ENCODE measurements at regions not wholly inside any gene's neighbourhood (a gene's known extent, or its start where the extent isn't known, plus 50 kb on each side); places are given as distances from the start of the nearest gene placed in this dataset.

DNA sequence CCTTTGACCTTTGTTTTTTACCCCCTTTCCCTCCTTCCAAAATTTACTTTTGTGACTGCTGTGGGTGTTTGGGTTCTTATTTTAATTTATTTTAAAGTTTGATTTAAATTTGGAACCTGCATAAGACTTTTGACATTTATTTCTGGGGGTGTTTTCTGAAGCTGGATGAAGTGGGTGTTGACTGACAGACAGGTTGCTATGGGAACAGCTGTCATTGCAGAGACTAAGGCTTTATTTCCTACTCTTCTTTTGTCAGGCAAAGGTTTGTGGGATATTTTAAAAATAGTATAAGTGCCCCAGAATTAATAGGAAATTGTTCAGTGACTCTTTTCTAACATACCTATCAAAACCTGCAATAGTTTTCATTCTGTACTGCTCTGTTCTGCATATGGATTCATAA lies 290.8 kb upstream of the ESRRG start:
- Mint-ChIP-seq H3K9me3 (peaks cover 0 to under 1% (median 0%) of the 10 kb centered on the region in 5 donors), H3K4me3 (no peak overlapping the region), H3K36me3 (no peaks in the 10 kb centered on the region), H3K4me1 (no peaks in the 10 kb centered on the region), H3K27me3 (no peaks in the 10 kb centered on the region), H3K27ac (no peak overlapping the region)
- Histone ChIP-seq H3K36me3 (ENCODE audit: insufficient read depth, low read length) (no peaks in the 10 kb centered on the region), H3K9me3 (ENCODE audit: low read length) (no peaks in the 10 kb centered on the region), H3K4me1 (ENCODE audit: insufficient read depth, low read length) (no peaks in the 10 kb centered on the region), H3K4me3 (ENCODE audit: low read length) (no peak overlapping the region), H3K27me3 (ENCODE audit: insufficient read depth, low read length, poor library complexity, severe bottlenecking) (no peaks in the 10 kb centered on the region), H3K27ac (ENCODE audit: low read depth, low read length) (no peak overlapping the region)
- ChIA-PET CTCF (no interaction called here), POLR2A (no interaction called here)
- no peak for DNase-seq

GRCh38 chr1:217012659-217013058 lies 289.4 kb upstream of the ESRRG start:
- Mint-ChIP-seq H3K27ac (no peak overlapping the region), H3K27me3 (no peaks in the 10 kb centered on the region), H3K4me3 (no peak overlapping the region), H3K4me1 (no peaks in the 10 kb centered on the region), H3K9me3 (peaks cover 0 to 5% (median 0%) of the 10 kb centered on the region in 5 donors), H3K36me3 (no peaks in the 10 kb centered on the region)
- H3K4me1 ChIP-seq (ENCODE audit: insufficient read depth, low read length): no peaks in the 10 kb centered on the region
- CTCF ChIA-PET: no interaction called here
- H3K4me3 ChIP-seq (ENCODE audit: low read length): no peak overlapping the region
- POLR2A ChIA-PET: no interaction called here
- no peaks in the 10 kb centered on the region for H3K27me3 ChIP-seq (ENCODE audit: insufficient read depth, low read length, poor library complexity, severe bottlenecking)
- no peaks in the 10 kb centered on the region for H3K36me3 ChIP-seq (ENCODE audit: insufficient read depth, low read length)
- no peak overlapping the region for H3K27ac ChIP-seq (ENCODE audit: low read depth, low read length)
- no peak for DNase-seq
- no peaks in the 10 kb centered on the region for H3K9me3 ChIP-seq (ENCODE audit: low read length)

DNA sequence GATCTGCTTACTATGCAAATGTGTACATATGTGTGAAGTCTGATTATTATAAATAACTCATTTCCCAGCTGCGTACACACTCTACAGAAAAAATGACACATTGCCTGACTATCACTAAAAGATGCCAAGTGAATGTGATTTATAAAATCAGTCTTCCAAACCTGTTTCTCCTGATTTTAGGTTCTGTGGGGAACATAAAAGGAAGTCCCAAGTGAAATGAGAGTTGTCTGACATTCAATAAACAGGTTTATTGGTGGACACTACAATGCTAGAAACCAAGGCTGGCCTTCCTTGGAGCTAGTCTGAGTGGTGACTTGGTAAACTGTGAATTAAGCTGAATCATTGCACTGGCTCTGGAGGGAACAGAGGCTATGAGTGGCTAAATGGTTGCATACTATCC lies 287.9 kb upstream of the ESRRG start:
- no peaks in the 10 kb centered on the region for H3K4me1 Mint-ChIP-seq
- Histone ChIP-seq H3K4me3 (ENCODE audit: low read length) (no peak overlapping the region), H3K36me3 (ENCODE audit: insufficient read depth, low read length) (no peaks in the 10 kb centered on the region), H3K27me3 (ENCODE audit: insufficient read depth, low read length, poor library complexity, severe bottlenecking) (no peaks in the 10 kb centered on the region), H3K9me3 (ENCODE audit: low read length) (no peaks in the 10 kb centered on the region), H3K4me1 (ENCODE audit: insufficient read depth, low read length) (no peaks in the 10 kb centered on the region), H3K27ac (ENCODE audit: low read depth, low read length) (no peak overlapping the region)
- H3K27ac Mint-ChIP-seq: no peak overlapping the region
- no peaks in the 10 kb centered on the region for H3K36me3 Mint-ChIP-seq
- DNase-seq: no peak
- ChIA-PET CTCF (no interaction called here), POLR2A (no interaction called here)
- no peaks in the 10 kb centered on the region for H3K27me3 Mint-ChIP-seq
- no peak overlapping the region for H3K4me3 Mint-ChIP-seq
- H3K9me3 Mint-ChIP-seq: peaks cover 0 to 5% (median 0%) of the 10 kb centered on the region in 5 donors

DNA sequence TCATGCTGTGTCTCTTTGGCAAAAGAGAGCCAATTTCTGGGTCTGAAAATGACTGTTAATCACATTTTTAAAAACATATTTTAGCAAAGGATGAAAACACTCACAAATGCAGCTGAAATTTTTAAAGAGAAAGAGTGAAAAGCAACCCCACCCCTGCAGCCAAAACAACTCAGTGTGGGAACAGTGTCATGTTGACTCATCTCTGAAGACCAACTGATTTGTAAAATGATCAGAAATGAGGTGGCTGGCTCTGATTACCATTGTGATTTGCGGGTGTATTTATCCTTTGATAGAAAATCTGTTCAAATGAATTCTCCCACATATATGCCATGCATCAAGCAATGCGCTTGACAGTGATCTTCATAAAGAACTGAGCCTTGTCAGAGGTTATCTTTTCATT lies 287.0 kb upstream of the ESRRG start:
- POLR2A ChIA-PET: no interaction called here
- H3K27me3 ChIP-seq (ENCODE audit: insufficient read depth, low read length, poor library complexity, severe bottlenecking): no peaks in the 10 kb centered on the region
- DNase-seq: no peak
- H3K9me3 ChIP-seq (ENCODE audit: low read length): no peaks in the 10 kb centered on the region
- Mint-ChIP-seq H3K9me3 (peaks cover 0 to 5% (median 0%) of the 10 kb centered on the region in 5 donors), H3K4me1 (no peaks in the 10 kb centered on the region), H3K27me3 (no peaks in the 10 kb centered on the region), H3K27ac (no peak overlapping the region), H3K36me3 (no peaks in the 10 kb centered on the region), H3K4me3 (no peak overlapping the region)
- no peaks in the 10 kb centered on the region for H3K4me1 ChIP-seq (ENCODE audit: insufficient read depth, low read length)
- no peaks in the 10 kb centered on the region for H3K36me3 ChIP-seq (ENCODE audit: insufficient read depth, low read length)
- H3K4me3 ChIP-seq (ENCODE audit: low read length): no peak overlapping the region
- CTCF ChIA-PET: no interaction called here
- no peak overlapping the region for H3K27ac ChIP-seq (ENCODE audit: low read depth, low read length)

- no peaks in the 10 kb centered on the region for H3K36me3 ChIP-seq (ENCODE audit: insufficient read depth, low read length)
- Mint-ChIP-seq H3K27ac (no peak overlapping the region), H3K4me1 (no peaks in the 10 kb centered on the region), H3K4me3 (no peak overlapping the region), H3K27me3 (no peaks in the 10 kb centered on the region), H3K9me3 (peaks cover 0 to 5% (median 0%) of the 10 kb centered on the region in 5 donors), H3K36me3 (no peaks in the 10 kb centered on the region)
- H3K9me3 ChIP-seq (ENCODE audit: low read length): no peaks in the 10 kb centered on the region
- H3K4me3 ChIP-seq (ENCODE audit: low read length): no peak overlapping the region
- no peak overlapping the region for H3K27ac ChIP-seq (ENCODE audit: low read depth, low read length)
- POLR2A ChIA-PET: no interaction called here
- DNase-seq: no peak
- no peaks in the 10 kb centered on the region for H3K27me3 ChIP-seq (ENCODE audit: insufficient read depth, low read length, poor library complexity, severe bottlenecking)
- no peaks in the 10 kb centered on the region for H3K4me1 ChIP-seq (ENCODE audit: insufficient read depth, low read length)
- CTCF ChIA-PET: no interaction called here
These were observed 286.1 kb upstream of the ESRRG start for GRCh38 chr1:217009376-217009775.

DNA sequence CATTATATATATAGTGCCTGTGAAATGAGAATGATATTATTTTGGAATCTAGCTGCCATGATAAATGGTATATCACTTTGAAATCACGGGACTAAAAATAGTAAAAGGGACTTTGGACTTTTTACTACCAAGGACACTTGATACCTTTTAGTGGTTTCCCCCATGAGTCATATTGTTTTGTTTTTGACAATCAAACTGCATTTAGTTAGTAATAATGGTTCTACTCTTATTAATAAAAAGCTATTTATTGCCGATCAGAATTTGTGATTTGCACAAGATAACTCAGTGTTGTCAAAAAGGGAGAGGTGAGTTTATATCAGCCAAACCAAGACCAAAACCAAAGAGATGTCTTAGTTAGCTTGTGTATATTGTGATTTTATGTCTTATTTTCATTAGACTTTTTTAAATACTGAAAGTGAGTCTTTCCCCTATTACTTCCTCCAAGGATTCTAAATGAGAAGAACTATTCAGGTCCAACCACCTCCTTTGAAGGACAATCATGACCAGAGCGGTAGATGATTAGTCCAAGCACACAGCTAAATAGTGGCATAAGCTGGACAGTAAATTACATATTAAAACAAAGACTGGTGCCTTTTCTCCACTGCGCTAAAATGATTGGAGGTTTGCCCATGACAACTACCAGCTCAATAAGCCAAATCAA lies 281.7 kb upstream of the ESRRG start:
- Mint-ChIP-seq H3K27ac (no peak overlapping the region), H3K36me3 (no peaks in the 10 kb centered on the region), H3K27me3 (no peaks in the 10 kb centered on the region), H3K4me1 (no peaks in the 10 kb centered on the region), H3K4me3 (no peak overlapping the region), H3K9me3 (peaks cover 0 to 9% (median 4%) of the 10 kb centered on the region in 5 donors)
- H3K27me3 ChIP-seq (ENCODE audit: insufficient read depth, low read length, poor library complexity, severe bottlenecking): no peaks in the 10 kb centered on the region
- no peaks in the 10 kb centered on the region for H3K36me3 ChIP-seq (ENCODE audit: insufficient read depth, low read length)
- H3K9me3 ChIP-seq (ENCODE audit: low read length): no peaks in the 10 kb centered on the region
- POLR2A ChIA-PET: no interaction called here
- H3K4me1 ChIP-seq (ENCODE audit: insufficient read depth, low read length): no peaks in the 10 kb centered on the region
- no peak for DNase-seq
- H3K4me3 ChIP-seq (ENCODE audit: low read length): no peak overlapping the region
- CTCF ChIA-PET: no interaction called here
- no peak overlapping the region for H3K27ac ChIP-seq (ENCODE audit: low read depth, low read length)

DNA sequence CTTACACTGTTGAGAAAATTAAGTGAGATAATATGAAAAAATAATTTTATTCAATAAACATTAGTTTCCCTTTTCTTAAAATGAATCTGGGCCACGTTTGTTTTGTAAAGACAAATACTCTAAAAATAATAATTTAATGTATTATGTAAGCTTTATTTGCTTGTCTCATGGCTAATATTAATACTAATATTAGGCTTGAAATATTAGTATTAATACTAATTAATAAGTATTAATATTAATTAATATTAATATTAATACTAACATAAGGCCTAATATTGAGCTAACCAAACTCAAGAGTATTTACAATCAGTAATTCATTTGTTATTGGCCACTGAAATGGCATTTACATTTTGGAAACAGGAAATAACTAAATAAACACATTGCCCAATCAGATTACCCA lies 280.1 kb upstream of the ESRRG start:
- no peaks in the 10 kb centered on the region for H3K9me3 ChIP-seq (ENCODE audit: low read length)
- ChIA-PET CTCF (no interaction called here), POLR2A (no interaction called here)
- Mint-ChIP-seq H3K4me1 (no peaks in the 10 kb centered on the region), H3K27ac (no peak overlapping the region), H3K9me3 (peaks cover 0 to 13% (median 3%) of the 10 kb centered on the region in 5 donors), H3K36me3 (no peaks in the 10 kb centered on the region), H3K27me3 (no peaks in the 10 kb centered on the region), H3K4me3 (no peak overlapping the region)
- H3K4me1 ChIP-seq (ENCODE audit: insufficient read depth, low read length): no peaks in the 10 kb centered on the region
- no peak overlapping the region for H3K4me3 ChIP-seq (ENCODE audit: low read length)
- H3K36me3 ChIP-seq (ENCODE audit: insufficient read depth, low read length): no peaks in the 10 kb centered on the region
- H3K27me3 ChIP-seq (ENCODE audit: insufficient read depth, low read length, poor library complexity, severe bottlenecking): no peaks in the 10 kb centered on the region
- DNase-seq: no peak
- no peak overlapping the region for H3K27ac ChIP-seq (ENCODE audit: low read depth, low read length)

DNA sequence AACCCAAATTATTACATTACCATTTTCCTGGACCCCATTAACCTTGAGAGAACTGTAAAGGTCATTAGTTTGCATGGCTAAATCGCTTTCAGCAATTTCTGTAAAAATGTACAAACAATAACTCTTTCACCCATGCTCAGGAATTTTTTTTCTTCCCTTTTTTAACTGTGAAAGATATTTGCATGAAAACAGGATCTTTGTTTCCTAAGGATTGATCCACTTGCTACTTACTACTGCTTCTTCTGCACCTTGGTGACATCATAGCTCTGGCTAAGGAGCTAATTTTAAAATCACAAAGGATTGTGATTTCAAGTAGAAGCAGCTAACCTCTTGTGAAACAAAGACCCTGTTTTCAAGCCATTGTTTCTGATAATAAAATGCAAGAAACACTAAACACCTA lies 274.6 kb upstream of the ESRRG start:
- H3K4me3 Mint-ChIP-seq: no peak overlapping the region
- Histone ChIP-seq H3K36me3 (ENCODE audit: insufficient read depth, low read length) (no peaks in the 10 kb centered on the region), H3K4me3 (ENCODE audit: low read length) (no peak overlapping the region), H3K27ac (ENCODE audit: low read depth, low read length) (no peak overlapping the region), H3K9me3 (ENCODE audit: low read length) (no peaks in the 10 kb centered on the region), H3K4me1 (ENCODE audit: insufficient read depth, low read length) (no peaks in the 10 kb centered on the region), H3K27me3 (ENCODE audit: insufficient read depth, low read length, poor library complexity, severe bottlenecking) (no peaks in the 10 kb centered on the region)
- CTCF ChIA-PET: no interaction called here
- no peaks in the 10 kb centered on the region for H3K27me3 Mint-ChIP-seq
- H3K36me3 Mint-ChIP-seq: no peaks in the 10 kb centered on the region
- POLR2A ChIA-PET: no interaction called here
- peaks cover 0 to 23% (median 4%) of the 10 kb centered on the region in 5 donors for H3K9me3 Mint-ChIP-seq
- no peaks in the 10 kb centered on the region for H3K4me1 Mint-ChIP-seq
- DNase-seq: no peak
- H3K27ac Mint-ChIP-seq: no peak overlapping the region

- Mint-ChIP-seq H3K27ac (no peak overlapping the region), H3K4me1 (no peaks in the 10 kb centered on the region), H3K4me3 (no peak overlapping the region), H3K27me3 (no peaks in the 10 kb centered on the region), H3K9me3 (peaks cover 0 to 23% (median 6%) of the 10 kb centered on the region in 5 donors), H3K36me3 (no peaks in the 10 kb centered on the region)
- DNase-seq: no peak
- no peaks in the 10 kb centered on the region for H3K4me1 ChIP-seq (ENCODE audit: insufficient read depth, low read length)
- H3K4me3 ChIP-seq (ENCODE audit: low read length): no peak overlapping the region
- no peaks in the 10 kb centered on the region for H3K27me3 ChIP-seq (ENCODE audit: insufficient read depth, low read length, poor library complexity, severe bottlenecking)
- CTCF ChIA-PET: no interaction called here
- no peak overlapping the region for H3K27ac ChIP-seq (ENCODE audit: low read depth, low read length)
- no peaks in the 10 kb centered on the region for H3K9me3 ChIP-seq (ENCODE audit: low read length)
- POLR2A ChIA-PET: no interaction called here
- H3K36me3 ChIP-seq (ENCODE audit: insufficient read depth, low read length): no peaks in the 10 kb centered on the region
These were observed 273.8 kb upstream of the ESRRG start for GRCh38 chr1:216997069-216997468.
